ENCODE measurements at regions not wholly inside any gene's neighbourhood (a gene's known extent, or its start where the extent isn't known, plus 50 kb on each side); places are given as distances from the start of the nearest gene placed in this dataset.

GRCh38 chr15:79601405-79602086 is 169.4 kb downstream of the MINAR1 start:
- Histone ChIP-seq H3K9ac (no peak overlapping the region), H4K20me1 (ENCODE audit: insufficient read depth) (no peaks in the 10 kb centered on the region), H3K4me2 (no peak overlapping the region), H3K27me3 (ENCODE audit: insufficient read depth, low read depth) (no peaks in the 10 kb centered on the region), H3K4me3 (IDR thresholded peaks at IDR 0.05; ENCODE audit: insufficient read depth, low read depth, low read length) (no peak overlapping the region), H3K27ac (no peak overlapping the region), H3K4me1 (ENCODE audit: low read depth, poor library complexity, severe bottlenecking) (no peaks in the 10 kb centered on the region), H2AFZ (ENCODE audit: low read depth) (no peak overlapping the region), H3K36me3 (ENCODE audit: insufficient read depth) (no peaks in the 10 kb centered on the region), H3K79me2 (ENCODE audit: insufficient read depth, low read depth) (no peaks in the 10 kb centered on the region)
- no peak for TF ChIP-seq CTCF (conservative IDR thresholded peaks at IDR 0.05; ENCODE audit: low read depth, low read length)

GRCh38 chr15:79602180-79602579 is 170.0 kb downstream of the MINAR1 start:
- H3K27me3 ChIP-seq (ENCODE audit: insufficient read depth, low read depth), result no peaks in the 10 kb centered on the region
- H4K20me1 ChIP-seq (ENCODE audit: insufficient read depth), result no peaks in the 10 kb centered on the region
- no peak overlapping the region for H2AFZ ChIP-seq (ENCODE audit: low read depth)
- no peak for TF ChIP-seq CTCF (conservative IDR thresholded peaks at IDR 0.05; ENCODE audit: low read depth, low read length)
- no peaks in the 10 kb centered on the region for H3K36me3 ChIP-seq (ENCODE audit: insufficient read depth)
- no peak overlapping the region for H3K9ac ChIP-seq
- no peaks in the 10 kb centered on the region for H3K4me1 ChIP-seq (ENCODE audit: low read depth, poor library complexity, severe bottlenecking)
- H3K4me3 ChIP-seq (IDR thresholded peaks at IDR 0.05; ENCODE audit: insufficient read depth, low read depth, low read length), result no peak overlapping the region
- no peak overlapping the region for H3K4me2 ChIP-seq
- H3K79me2 ChIP-seq (ENCODE audit: insufficient read depth, low read depth), result no peaks in the 10 kb centered on the region
- H3K27ac ChIP-seq, result no peak overlapping the region

GRCh38 chr15:79602731-79603130 is 170.6 kb downstream of the MINAR1 start:
- Histone ChIP-seq H3K27me3 (ENCODE audit: insufficient read depth, low read depth) (no peaks in the 10 kb centered on the region), H3K36me3 (ENCODE audit: insufficient read depth) (no peaks in the 10 kb centered on the region), H3K79me2 (ENCODE audit: insufficient read depth, low read depth) (no peaks in the 10 kb centered on the region), H4K20me1 (ENCODE audit: insufficient read depth) (no peaks in the 10 kb centered on the region), H2AFZ (ENCODE audit: low read depth) (no peak overlapping the region), H3K4me1 (ENCODE audit: low read depth, poor library complexity, severe bottlenecking) (no peaks in the 10 kb centered on the region), H3K27ac (no peak overlapping the region), H3K4me3 (IDR thresholded peaks at IDR 0.05; ENCODE audit: insufficient read depth, low read depth, low read length) (no peak overlapping the region), H3K9ac (no peak overlapping the region), H3K4me2 (no peak overlapping the region)
- no peak for TF ChIP-seq CTCF (conservative IDR thresholded peaks at IDR 0.05; ENCODE audit: low read depth, low read length)

GRCh38 chr15:79606831-79607355 is 174.8 kb downstream of the MINAR1 start:
- H3K27me3 ChIP-seq (ENCODE audit: insufficient read depth, low read depth), result no peaks in the 10 kb centered on the region
- H4K20me1 ChIP-seq (ENCODE audit: insufficient read depth), result no peaks in the 10 kb centered on the region
- no peak overlapping the region for H2AFZ ChIP-seq (ENCODE audit: low read depth)
- no peak overlapping the region for H3K27ac ChIP-seq
- TF ChIP-seq CTCF (conservative IDR thresholded peaks at IDR 0.05; ENCODE audit: low read depth, low read length), result no peak
- H3K4me2 ChIP-seq, result no peak overlapping the region
- no peaks in the 10 kb centered on the region for H3K36me3 ChIP-seq (ENCODE audit: insufficient read depth)
- H3K4me3 ChIP-seq (IDR thresholded peaks at IDR 0.05; ENCODE audit: insufficient read depth, low read depth, low read length), result no peak overlapping the region
- H3K4me1 ChIP-seq (ENCODE audit: low read depth, poor library complexity, severe bottlenecking), result no peaks in the 10 kb centered on the region
- no peak overlapping the region for H3K9ac ChIP-seq
- H3K79me2 ChIP-seq (ENCODE audit: insufficient read depth, low read depth), result no peaks in the 10 kb centered on the region

All from KMS-11 (cell line).